ENCODE measurements at regions not wholly inside any gene's neighbourhood (a gene's known extent, or its start where the extent isn't known, plus 50 kb on each side); places are given as distances from the start of the nearest gene placed in this dataset.
"Not testable (repeated sequence)": the region's sequence is repeated elsewhere in the genome, so short reads cannot be mapped to it uniquely, and the experiment has no call there.

GRCh38 chr14:101687756-101688546 is 73.6 kb upstream of the PPP2R5C start:
- TF ChIP-seq POLR2AphosphoS5 (IDR thresholded peaks at IDR 0.05; ENCODE audit: borderline replicate concordance, low read depth, low read length) (no peak), FOXP2 (optimal IDR thresholded peaks at IDR 0.05; ENCODE audit: control extremely low read depth, extremely low read length, insufficient read depth) (no peak)
- no peak overlapping the region for H3K4me3 ChIP-seq
- no peaks in the 10 kb centered on the region for H3K36me3 ChIP-seq (ENCODE audit: insufficient read depth, low read length)
- H3K27ac ChIP-seq, result no peak overlapping the region
- no peak for DNase-seq (ENCODE audit: low read depth, low spot score)
- no peaks in the 10 kb centered on the region for H3K9me3 ChIP-seq (ENCODE audit: low read depth, low read length)
- H3K9ac ChIP-seq (ENCODE audit: insufficient read length), result no peak overlapping the region

DNA sequence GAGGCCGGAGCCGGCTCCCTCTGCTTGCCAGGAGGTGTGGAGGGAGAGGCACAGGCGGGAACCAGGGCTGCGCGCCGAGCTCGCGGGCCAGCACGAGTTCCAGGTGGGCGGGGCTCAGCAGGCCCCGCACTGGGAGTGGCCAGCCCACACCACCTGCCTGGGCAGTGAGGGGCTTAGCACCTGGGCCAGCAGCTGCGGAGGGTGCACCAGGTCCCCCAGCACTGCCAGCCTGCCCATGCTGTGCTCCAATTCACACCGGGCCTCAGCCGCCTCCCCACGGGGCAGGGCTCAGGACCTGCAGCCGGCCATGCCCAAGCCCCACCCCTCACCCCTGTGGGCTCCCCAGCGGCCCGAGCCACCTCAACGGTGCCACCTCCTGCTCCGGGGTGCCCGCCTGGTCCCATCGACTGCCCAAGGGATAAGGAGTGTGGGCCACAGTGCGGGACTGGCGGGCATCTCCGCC is 72.4 kb upstream of the PPP2R5C start:
- DNase-seq (ENCODE audit: low read depth, low spot score), result no peak
- TF ChIP-seq FOXP2 (optimal IDR thresholded peaks at IDR 0.05; ENCODE audit: control extremely low read depth, extremely low read length, insufficient read depth), result no peak
- no peak for TF ChIP-seq EZH2 (IDR thresholded peaks at IDR 0.05)
- no peak for TF ChIP-seq POLR2AphosphoS5 (IDR thresholded peaks at IDR 0.05; ENCODE audit: borderline replicate concordance, low read depth, low read length)
- H3K4me3 ChIP-seq, result no peak overlapping the region

GRCh38 chr14:101689966-101690365 is 71.5 kb upstream of the PPP2R5C start:
- not testable (repeated sequence) for H3K9ac ChIP-seq (ENCODE audit: insufficient read length); H3K36me3 ChIP-seq (ENCODE audit: insufficient read depth, low read length); H3K9me3 ChIP-seq (ENCODE audit: low read depth, low read length); DNase-seq (ENCODE audit: low read depth, low spot score); H3K4me3 ChIP-seq; H3K27ac ChIP-seq

More for the DNA sequence above, 72.4 kb upstream of the PPP2R5C start:
- H3K36me3 ChIP-seq (ENCODE audit: insufficient read depth, low read length), result no peaks in the 10 kb centered on the region
- H3K9ac ChIP-seq (ENCODE audit: insufficient read length), result no peak overlapping the region
- no peaks in the 10 kb centered on the region for H3K9me3 ChIP-seq (ENCODE audit: low read depth, low read length)
- no peak overlapping the region for H3K27ac ChIP-seq

- Histone ChIP-seq H3K9me3 (ENCODE audit: low read depth, low read length) (no peaks in the 10 kb centered on the region), H3K36me3 (ENCODE audit: insufficient read depth, low read length) (no peaks in the 10 kb centered on the region), H3K27ac (no peak overlapping the region), H3K4me3 (no peak overlapping the region), H3K9ac (ENCODE audit: insufficient read length) (no peak overlapping the region)
- TF ChIP-seq FOXP2 (optimal IDR thresholded peaks at IDR 0.05; ENCODE audit: control extremely low read depth, extremely low read length, insufficient read depth), result no peak
- TF ChIP-seq EZH2 (IDR thresholded peaks at IDR 0.05), result no peak
- TF ChIP-seq POLR2AphosphoS5 (IDR thresholded peaks at IDR 0.05; ENCODE audit: borderline replicate concordance, low read depth, low read length), result no peak
- DNase-seq (ENCODE audit: low read depth, low spot score), result no peak
These were observed 65.8 kb upstream of the PPP2R5C start for GRCh38 chr14:101695659-101696058.

DNA sequence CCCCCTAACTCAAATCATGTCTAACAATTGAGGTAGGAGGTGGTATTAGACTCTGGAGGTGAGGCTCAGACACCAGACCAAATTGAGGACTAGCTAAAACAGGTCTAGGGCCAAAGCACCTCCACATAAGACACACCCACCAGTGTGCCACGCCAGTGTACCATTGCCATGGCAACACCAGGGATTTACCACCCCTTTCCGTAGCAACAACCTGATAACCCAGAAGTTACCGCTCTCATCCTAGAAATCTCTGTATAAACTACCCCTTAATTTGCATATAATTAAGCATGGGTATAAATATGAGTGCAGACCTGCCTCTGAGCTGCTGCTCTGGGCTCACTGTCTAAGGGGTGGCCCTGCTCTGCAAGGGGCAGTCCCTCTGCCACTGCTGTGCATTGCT is 57.4 kb upstream of the PPP2R5C start:
- Histone ChIP-seq H3K4me3 (no peak overlapping the region), H3K27ac (no peak overlapping the region), H3K9ac (ENCODE audit: insufficient read length) (no peak overlapping the region), H3K36me3 (ENCODE audit: insufficient read depth, low read length) (no peaks in the 10 kb centered on the region), H3K9me3 (ENCODE audit: low read depth, low read length) (no peaks in the 10 kb centered on the region)
- TF ChIP-seq FOXP2 (optimal IDR thresholded peaks at IDR 0.05; ENCODE audit: control extremely low read depth, extremely low read length, insufficient read depth), result no peak
- no peak for DNase-seq (ENCODE audit: low read depth, low spot score)

GRCh38 chr14:101705733-101706508 is 55.6 kb upstream of the PPP2R5C start:
- H3K9ac ChIP-seq (ENCODE audit: insufficient read length), result peak overlapping the region; percentile 57
- no peak for TF ChIP-seq FOXP2 (optimal IDR thresholded peaks at IDR 0.05; ENCODE audit: control extremely low read depth, extremely low read length, insufficient read depth)
- no peak for DNase-seq (ENCODE audit: low read depth, low spot score)
- H3K27ac ChIP-seq, result peak overlapping the region; percentile 54
- peak overlapping the region; percentile 39; the same call in 1 of the 2 replicates for H3K4me3 ChIP-seq
- H3K36me3 ChIP-seq (ENCODE audit: insufficient read depth, low read length), result no peaks in the 10 kb centered on the region
- H3K9me3 ChIP-seq (ENCODE audit: low read depth, low read length), result no peaks in the 10 kb centered on the region

DNA sequence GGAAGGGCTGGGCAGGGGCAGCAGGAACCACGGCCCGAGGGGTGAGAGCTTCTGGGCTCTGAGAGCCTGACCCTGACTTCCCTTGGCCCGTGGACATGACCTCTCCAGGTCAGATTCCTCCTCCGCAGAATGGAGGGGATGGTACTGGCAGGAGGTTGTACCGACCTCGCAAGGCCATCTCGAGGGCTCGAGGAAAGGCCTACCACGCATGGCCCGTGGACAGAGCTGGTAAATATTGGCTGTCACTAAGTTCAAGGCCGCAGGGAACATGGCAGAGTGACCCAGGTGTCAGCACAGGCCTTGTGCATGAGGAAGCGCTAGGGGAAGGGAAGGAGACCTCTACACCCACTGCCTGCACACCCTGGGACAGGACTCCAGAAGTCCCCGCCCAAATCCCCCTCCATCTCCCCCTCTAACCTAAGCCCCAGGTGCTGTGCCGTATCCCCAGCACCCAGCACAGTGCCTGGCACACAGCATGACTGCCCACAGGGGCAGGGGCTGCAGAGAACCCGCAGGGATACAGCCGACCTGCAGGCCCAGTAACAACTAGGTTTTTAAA is 54.9 kb upstream of the PPP2R5C start:
- Histone ChIP-seq H3K27ac (peak overlapping the region; percentile 54), H3K9me3 (ENCODE audit: low read depth, low read length) (no peaks in the 10 kb centered on the region), H3K36me3 (ENCODE audit: insufficient read depth, low read length) (no peaks in the 10 kb centered on the region), H3K4me3 (peak overlapping the region; percentile 39; the same call in 1 of the 2 replicates), H3K9ac (ENCODE audit: insufficient read length) (peak overlapping the region; percentile 57)
- TF ChIP-seq FOXP2 (optimal IDR thresholded peaks at IDR 0.05; ENCODE audit: control extremely low read depth, extremely low read length, insufficient read depth), result no peak
- TF ChIP-seq POLR2AphosphoS5 (IDR thresholded peaks at IDR 0.05; ENCODE audit: borderline replicate concordance, low read depth, low read length), result no peak
- TF ChIP-seq EZH2 (IDR thresholded peaks at IDR 0.05), result no peak
- DNase-seq (ENCODE audit: low read depth, low spot score), result no peak

DNA sequence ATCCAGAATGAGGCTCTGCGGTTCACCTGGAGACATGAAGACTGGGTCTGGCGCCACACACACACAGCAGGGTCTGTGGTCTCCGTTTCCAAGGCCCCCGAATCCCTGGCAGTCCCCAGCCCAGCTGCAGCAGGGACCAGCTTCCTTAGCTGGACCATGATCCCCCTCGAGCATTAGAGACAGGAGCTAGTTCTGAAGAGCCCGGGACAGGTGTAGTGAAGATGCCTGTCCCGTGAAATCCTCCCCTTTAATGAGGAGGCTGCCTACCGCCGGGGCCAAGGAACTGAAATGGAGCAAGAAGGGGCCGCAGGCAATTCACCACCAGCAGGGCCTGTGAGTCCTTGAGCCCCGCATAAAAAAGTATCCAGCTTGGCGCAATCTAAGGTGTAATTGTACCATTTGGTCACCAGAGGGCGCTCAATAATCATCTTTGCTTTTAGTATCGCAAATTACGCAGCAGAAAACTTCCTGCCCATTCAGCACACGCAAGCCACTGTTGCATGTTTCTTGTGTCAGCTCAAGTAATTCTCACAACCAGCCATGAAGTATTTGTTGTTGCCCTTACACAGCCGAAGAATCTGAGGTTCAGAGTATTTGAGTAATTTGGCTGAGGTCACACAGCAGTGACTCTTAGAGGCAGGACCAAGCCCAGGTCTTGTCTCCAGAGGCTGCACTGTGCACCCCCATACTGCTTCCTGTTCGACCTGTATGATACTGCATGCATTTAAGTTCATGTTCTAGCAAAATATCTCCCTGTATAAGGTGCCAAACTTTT is 54.3 kb upstream of the PPP2R5C start:
- no peaks in the 10 kb centered on the region for H3K36me3 ChIP-seq (ENCODE audit: insufficient read depth, low read length)
- peak overlapping the region; percentile 57 for H3K9ac ChIP-seq (ENCODE audit: insufficient read length)
- no peak overlapping the region; the same call in 1 of the 2 replicates for H3K27ac ChIP-seq
- no peak overlapping the region for H3K4me3 ChIP-seq
- TF ChIP-seq EZH2 (IDR thresholded peaks at IDR 0.05), result no peak
- no peaks in the 10 kb centered on the region for H3K9me3 ChIP-seq (ENCODE audit: low read depth, low read length)
- DNase-seq (ENCODE audit: low read depth, low spot score), result peak; percentile 80

Data from SK-N-MC (cell line).